ENCODE measurements at regions not wholly inside any gene's neighbourhood (a gene's known extent, or its start where the extent isn't known, plus 50 kb on each side); places are given as distances from the start of the nearest gene placed in this dataset.
"Not testable (repeated sequence)": the region's sequence is repeated elsewhere in the genome, so short reads cannot be mapped to it uniquely, and the experiment has no call there.

- no peak for DNase-seq (ENCODE audit: low spot score)
Observed at GRCh38 chr2:238600506-238601432, 174.0 kb downstream of the ASB1 start.

GRCh38 chr2:238601433-238602222, 174.9 kb downstream of the ASB1 start:
- no peak for DNase-seq (ENCODE audit: low spot score)

DNA sequence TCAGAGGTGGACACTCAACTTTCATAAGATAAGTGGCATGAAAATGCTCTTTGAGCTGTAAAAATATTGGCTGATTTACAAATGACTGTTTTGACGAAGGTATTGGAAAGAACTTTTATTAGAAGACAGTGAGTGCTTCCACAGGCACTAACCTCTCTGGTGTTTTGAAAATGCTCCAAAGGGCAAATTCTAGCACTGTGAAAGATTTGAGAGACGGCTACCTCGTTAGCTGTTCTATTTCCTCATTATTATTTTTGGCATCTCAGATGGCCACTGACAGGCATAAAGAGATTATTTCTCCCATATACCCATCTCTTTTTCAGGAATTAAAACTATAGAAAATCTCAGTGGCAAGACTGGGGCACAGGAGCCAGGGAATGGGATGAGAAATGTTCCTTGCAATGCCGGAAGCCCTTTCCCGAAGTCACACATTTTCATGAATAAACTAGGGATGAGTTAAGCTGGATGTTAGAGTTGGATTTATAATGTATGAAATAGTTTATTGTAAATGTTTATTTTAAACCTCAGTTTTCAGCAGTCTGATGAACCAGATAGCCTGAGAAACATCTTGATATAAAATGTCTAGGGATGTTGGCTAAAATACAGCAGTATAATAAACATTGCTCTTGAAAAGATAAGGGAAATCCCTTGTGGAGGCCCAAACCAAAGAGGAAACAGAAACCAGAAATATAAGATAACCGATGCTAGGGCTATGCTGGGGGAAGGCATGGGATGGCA, 175.7 kb downstream of the ASB1 start:
- no peak for DNase-seq (ENCODE audit: low spot score)

DNA sequence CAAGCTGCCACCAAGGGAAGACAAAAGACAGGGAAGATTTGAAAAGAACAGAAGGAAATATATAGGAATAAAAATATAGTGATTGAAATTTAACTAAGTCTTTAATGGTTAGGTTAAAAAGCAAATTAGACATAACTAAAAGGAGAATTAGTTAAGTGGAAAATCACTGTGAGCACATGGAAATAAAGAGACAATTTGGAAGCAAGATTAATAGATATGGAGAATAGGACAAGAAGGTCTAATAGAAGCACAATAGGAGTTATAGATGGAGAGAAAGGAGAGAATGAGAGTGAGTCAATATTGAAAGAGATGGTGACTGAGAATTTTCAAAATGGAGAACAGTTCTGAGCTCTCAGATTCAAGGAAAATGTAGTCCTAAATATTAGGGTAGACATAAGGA, 176.9 kb downstream of the ASB1 start:
- DNase-seq (ENCODE audit: low spot score) = no peak

DNA sequence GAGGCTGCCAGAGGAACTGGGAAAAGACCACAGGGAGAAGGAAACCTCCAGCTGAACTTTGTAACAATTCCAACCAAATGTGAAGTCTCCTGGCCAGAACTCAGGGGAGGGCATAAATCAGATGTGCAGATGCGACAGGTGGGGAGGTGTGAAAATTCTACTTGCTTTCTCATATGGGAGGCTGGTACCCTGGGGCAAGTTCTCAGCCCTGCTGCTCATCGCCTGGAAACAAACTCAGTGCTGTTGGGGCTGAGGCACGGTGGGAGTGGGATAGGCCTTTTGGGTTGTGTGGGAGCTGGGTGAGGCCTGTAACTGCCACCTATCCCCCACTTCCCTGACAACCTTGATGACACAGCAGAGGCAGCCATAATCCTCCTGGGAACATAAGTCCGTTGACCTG, 179.6 kb downstream of the ASB1 start:
- DNase-seq (ENCODE audit: low spot score) = no peak

DNA sequence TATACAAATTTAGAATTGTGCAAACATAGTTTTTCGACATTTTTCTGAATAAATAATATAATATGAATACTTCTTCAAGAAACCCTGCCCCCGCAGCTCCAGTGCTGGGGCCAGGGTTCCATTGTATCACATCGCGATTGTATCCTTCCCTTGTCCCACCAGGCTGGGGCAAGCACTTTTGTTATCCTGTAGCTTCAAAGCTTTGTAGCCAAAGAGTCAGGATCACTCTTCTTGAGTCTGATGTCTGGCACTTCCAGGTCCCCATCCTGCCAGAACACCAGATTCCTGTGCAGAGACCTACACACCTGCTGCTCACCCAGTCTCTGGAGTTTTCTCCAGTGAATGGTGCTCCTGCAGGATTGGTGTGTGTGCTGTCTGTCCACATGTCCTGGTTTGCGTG, 186.9 kb downstream of the ASB1 start:
- no peak for DNase-seq (ENCODE audit: low spot score)

DNA sequence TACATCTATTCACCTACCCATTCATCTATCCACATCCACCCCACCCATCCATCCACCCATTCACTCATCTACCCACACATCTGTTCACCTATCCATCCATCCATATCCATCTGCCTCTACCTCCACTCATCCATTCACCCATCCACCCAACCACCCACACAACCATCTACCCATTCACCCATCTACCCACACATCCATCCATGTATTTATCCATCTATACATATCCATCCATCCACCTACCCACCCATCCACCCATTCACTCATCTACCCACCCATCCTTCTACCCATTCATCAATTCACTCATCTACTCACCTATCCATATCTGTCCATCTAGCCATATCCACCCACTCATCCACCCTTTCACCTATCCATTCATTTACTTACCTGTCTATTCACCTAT, 187.6 kb downstream of the ASB1 start:
- no peak for DNase-seq (ENCODE audit: low spot score)

DNA sequence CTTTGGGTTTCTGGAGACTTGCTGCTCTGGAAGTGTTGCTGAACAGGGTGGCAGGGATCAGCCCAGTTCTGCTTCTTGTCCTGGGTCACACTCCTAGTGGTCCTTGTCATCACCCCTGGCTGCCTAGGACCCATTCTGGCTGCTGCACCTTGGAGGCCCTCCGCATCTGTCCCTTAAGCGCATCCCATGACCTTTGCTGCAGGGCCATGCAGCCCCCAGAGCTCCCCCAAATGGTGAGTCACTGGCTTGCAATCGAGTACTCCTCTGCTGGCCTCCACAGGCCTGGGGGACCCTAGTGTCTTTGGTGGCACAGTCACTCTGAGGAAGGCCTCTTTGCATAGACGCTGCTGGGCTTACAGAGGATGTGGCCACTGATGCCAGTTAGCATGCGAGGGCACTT, 188.5 kb downstream of the ASB1 start:
- DNase-seq (ENCODE audit: low spot score) = no peak

- no peak for DNase-seq (ENCODE audit: low spot score)
Observed at GRCh38 chr2:238616681-238617080, 190.0 kb downstream of the ASB1 start.

GRCh38 chr2:238618494-238619283, 192.0 kb downstream of the ASB1 start:
- DNase-seq (ENCODE audit: low spot score) = not testable (repeated sequence)

DNA sequence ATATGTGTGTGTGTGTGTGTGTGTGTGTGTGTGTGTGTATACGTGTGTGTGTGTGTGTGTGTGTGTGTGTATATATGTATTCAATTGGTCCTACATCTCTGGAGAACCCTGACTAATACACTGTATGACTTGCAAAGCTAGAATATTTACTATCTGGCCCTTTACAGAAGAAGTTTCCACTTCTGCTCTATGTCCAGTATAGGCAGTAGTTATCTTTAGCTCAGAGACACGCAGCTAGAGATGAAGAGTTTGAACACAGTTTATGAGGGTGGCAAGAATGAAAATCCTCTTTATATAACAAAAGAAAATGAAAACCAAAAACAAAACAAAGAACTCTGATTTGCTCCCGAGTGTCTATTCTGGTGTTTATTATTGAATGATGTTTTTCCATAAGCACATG, 201.2 kb downstream of the ASB1 start:
- no peak for DNase-seq (ENCODE audit: low spot score)

GRCh38 chr2:238629064-238629463, 202.3 kb downstream of the ASB1 start:
- DNase-seq (ENCODE audit: low spot score) = no peak

DNA sequence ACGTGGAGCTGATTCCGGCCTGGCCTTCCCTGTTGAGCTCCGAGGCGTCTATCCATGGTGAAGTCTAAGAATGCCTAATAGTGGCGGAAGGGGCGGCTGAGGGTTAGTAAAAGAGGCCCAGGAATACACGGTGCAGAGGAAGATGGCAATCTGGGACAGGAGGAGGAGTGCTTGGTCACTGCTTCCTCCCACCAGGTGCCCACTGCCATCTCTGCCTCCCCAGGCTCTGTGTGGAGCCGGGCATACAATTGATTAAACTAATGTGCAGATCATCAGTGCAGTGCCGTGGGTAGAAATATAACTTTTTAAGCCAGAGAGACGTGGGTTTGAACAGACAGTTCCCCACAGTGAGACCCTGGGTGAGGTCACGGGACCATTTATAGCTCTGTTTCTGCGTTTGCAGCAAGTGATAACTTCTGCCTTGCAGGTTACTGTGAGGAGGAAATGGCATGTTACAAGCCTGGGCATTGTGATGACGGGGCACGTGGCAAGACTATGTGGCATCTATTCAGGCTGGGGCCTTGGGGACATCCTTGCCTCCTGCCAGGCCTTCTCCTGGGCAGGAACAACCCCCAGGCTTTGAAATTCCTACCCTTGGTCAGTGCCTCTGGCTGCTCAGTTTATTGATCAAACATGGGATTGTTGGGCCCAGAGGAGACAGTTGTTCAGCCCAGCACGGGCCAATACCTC, 204.9 kb downstream of the ASB1 start:
- DNase-seq (ENCODE audit: low spot score) = no peak

DNA sequence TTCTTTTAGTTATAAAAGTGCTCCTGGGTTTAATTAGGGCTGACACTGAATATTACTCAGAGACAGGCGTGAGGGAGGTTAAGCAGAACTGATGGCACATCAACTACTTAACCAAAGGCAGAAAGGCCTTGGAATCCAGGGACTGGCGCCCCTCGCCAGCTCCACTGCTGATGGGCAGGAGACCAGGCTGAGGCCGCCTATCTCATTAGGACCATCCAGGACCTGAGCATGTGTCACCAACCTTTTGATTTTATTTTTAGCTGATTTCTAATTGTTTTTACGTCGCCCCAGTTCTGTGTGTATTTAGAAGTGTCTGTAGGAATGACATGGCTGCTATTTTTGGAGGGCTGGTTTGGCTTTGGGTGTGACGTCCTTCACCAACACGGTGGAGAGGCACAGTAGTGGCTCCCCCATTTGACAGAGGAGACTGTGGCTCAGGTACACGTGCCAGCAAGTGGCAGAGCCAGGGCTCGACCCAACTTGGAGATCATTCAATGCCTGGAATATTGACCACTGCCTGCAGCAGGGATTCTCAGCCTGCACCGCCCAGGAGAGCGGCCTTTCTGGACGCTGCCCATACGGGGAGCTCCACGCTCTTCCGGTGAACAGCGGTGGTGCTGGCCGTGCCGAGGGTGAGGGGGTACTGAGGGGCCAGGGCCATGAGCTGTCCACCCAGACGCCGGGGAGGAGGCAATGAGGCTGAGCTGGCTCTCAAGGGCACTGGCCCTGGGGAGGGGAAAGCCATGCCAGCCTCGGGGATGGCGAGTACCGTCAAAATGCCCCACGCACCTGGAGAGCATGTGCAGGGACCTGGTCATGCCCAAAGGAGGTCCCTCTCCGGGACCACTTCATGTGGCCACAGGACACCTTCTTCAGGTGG, 205.7 kb downstream of the ASB1 start:
- DNase-seq (ENCODE audit: low spot score) = no peak

DNA sequence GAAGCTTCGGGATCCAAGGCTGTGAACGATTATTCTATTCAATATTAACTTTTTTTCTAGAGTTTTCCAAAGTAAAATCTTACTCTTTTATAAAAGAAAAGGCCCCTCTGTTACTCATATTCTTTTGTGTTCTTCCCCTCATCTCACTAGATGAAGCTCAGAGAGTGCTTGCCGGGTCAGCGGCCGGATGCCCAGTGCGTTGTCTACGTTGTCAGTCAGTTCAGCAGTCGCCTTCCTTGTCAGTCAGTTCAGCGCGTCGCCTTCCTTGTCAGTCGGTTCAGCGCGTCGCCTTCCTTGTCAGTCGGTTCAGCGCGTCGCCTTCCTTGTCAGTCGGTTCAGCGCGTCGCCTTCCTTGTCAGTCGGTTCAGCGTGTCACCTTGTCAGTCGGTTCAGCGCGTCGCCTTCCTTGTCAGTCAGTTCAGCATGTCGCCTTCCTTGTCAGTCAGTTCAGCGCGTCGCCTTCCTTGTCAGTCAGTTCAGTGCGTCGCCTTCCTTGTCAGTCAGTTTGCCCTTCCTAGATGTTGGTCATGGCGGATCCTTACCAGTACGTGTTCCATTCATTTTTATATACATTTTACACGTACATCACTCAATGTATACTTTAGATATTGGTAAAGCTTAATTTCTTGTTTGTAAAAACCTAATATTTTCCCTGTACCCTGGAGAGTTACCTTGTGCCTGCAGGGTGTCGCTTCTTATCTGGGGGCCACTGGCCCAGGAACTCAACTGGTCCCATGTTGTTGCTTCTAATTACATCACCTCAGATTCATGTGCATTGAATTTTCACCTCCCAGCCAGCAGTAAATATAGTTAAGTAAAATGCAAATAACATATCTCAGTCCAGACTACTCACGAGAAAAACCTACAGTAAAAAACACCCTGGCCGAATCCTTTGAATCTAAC, 206.9 kb downstream of the ASB1 start:
- DNase-seq (ENCODE audit: low spot score) = no peak

GRCh38 chr2:238634701-238635357, 208.1 kb downstream of the ASB1 start:
- no peak for DNase-seq (ENCODE audit: low spot score)

DNA sequence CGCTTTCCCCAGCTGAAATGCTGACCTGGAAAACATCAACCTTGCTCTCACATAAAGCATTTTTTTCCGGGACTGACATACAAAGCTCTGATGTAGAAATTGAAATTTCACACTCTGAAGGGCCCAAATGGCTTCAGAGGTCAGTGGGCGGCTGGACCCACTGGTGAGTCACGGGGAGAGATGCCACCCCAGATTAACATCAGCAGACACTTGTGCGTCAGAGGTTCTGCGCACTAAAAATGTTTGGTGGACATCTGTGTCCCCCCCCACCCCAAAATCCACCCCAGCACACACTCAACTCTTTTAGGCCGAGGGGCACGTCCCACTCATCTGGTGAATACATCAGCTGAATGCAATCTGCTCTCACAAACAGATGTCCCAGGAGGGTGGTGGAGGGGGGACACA, 208.9 kb downstream of the ASB1 start:
- no peak for DNase-seq (ENCODE audit: low spot score)

GRCh38 chr2:238636269-238637073, 209.7 kb downstream of the ASB1 start:
- no peak for DNase-seq (ENCODE audit: low spot score)

Data from NAMALWA (cell line).